ENCODE measurements at regions not wholly inside any gene's neighbourhood (a gene's known extent, or its start where the extent isn't known, plus 50 kb on each side); places are given as distances from the start of the nearest gene placed in this dataset.

GRCh38 chr4:159823743-159824142 lies 720.9 kb downstream of the RAPGEF2 start:
- TF ChIP-seq, protein P1, sequence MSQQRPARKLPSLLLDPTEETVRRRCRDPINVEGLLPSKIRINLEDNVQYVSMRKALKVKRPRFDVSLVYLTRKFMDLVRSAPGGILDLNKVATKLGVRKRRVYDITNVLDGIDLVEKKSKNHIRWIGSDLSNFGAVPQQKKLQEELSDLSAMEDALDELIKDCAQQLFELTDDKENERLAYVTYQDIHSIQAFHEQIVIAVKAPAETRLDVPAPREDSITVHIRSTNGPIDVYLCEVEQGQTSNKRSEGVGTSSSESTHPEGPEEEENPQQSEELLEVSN (IDR thresholded peaks at IDR 0.05), result no peak
- TF ChIP-seq TEAD4 (IDR thresholded peaks at IDR 0.05; ENCODE audit: low read depth, low read length) (no peak), CTBP2 (IDR thresholded peaks at IDR 0.05; ENCODE audit: borderline replicate concordance, insufficient read depth, insufficient read length, low read length) (no peak), CTCF (IDR thresholded peaks at IDR 0.05; ENCODE audit: control extremely low read depth in 1 of 3, insufficient read depth in 1 of 3, low read depth in 1 of 3, low read length in 3 of 3) (no peak)

Data from H1 (cell line).